A549 (cell line): ENCODE measurements at regions not wholly inside any gene's neighbourhood (a gene's known extent, or its start where the extent isn't known, plus 50 kb on each side); places are given as distances from the start of the nearest gene placed in this dataset.

Experiments
- ATAC-seq, 2 experiments: fragments of 200-7000 bp in 1 of 2; fragments of >200 bp in 1 of 2; cut with Nextera tagmentation in 1 of 2; cut with Tn5 transposase in 1 of 2; 3 replicates each; pipeline versions ENCODE4 v1.8.0 to v1.9.1; 2018 to 2020; ENCODE audit warnings: mild to moderate bottlenecking in 1 of 2, moderate library complexity in 1 of 2
- CTCF ChIA-PET: fragments of 300-600 bp; sonication (Branson Sonifier 250); formaldehyde crosslinking; extraction: SDS; loops from one replicate; lab custom pipeline; 2021; ENCODE audit warnings: antibody characterized with exemption, inconsistent platforms; lab: Yijun Ruan, JAX
- POLR2A ChIA-PET: fragments of 350-600 bp; formaldehyde crosslinking; extraction: SDS; loops from one replicate; lab custom pipeline; 2021; ENCODE audit warnings: antibody characterized with exemption, inconsistent platforms; lab: Yijun Ruan, JAX
- DNase-seq, 2 experiments: peaks; one replicate each; pipeline versions ENCODE4 v3.0.0 to v3.0.0-alpha.2; 2011 to 2016; ENCODE audit warnings: low read depth in 1 of 2, low spot score in 1 of 2
- FAIRE-seq: peaks from 2 replicates; lab custom pipeline; 2011; peaks lifted over from hg19 to GRCh38; lab: Jason Lieb, UNC
- H3K27ac ChIP-seq, 2 experiments: fragments of >200 bp; sonication (Bioruptor Twin); formaldehyde crosslinking; 3 replicates each; pipeline ENCODE4 v1.5.1; 2016 to 2017
- H3K4me1 ChIP-seq: fragments of >200 bp; sonication (Bioruptor Twin); formaldehyde crosslinking; 3 replicates; pipeline ENCODE4 v1.6.1; 2016
- H3K4me2 ChIP-seq: fragments of >200 bp; sonication (Bioruptor Twin); formaldehyde crosslinking; 3 replicates; pipeline ENCODE4 v1.6.1; 2016
- H3K4me3 ChIP-seq: fragments of >200 bp; sonication (Bioruptor Twin); formaldehyde crosslinking; 3 replicates; pipeline ENCODE4 v1.5.1; 2016
- H3K9me3 ChIP-seq: fragments of >200 bp; sonication (Bioruptor Twin); formaldehyde crosslinking; 3 replicates; pipeline ENCODE4 v1.6.1; 2016
- CHD2 ChIP-seq: fragments of 150-350 bp; IDR thresholded peaks from 2 replicates; pipeline ENCODE4 v1.6.1; 2014; ENCODE audit warnings: low read length; ENCODE audit not compliant: partially characterized antibody
- CTCF ChIP-seq: fragments of >200 bp; sonication (Bioruptor Twin); formaldehyde crosslinking; IDR thresholded peaks from 3 replicates; pipeline ENCODE4 v1.5.1; 2016
- HES2 ChIP-seq: fragments of >200 bp; sonication (Bioruptor Twin); formaldehyde crosslinking; IDR thresholded peaks from 2 replicates; pipeline ENCODE4 v1.6.1; 2016
- HEYL ChIP-seq: fragments of 250-450 bp; sonication (Bioruptor Pico); IDR thresholded peaks from 2 replicates; pipeline ENCODE4 v1.8.0; 2021; ENCODE audit warnings: mild to moderate bottlenecking, moderate library complexity
- HOXB13 ChIP-seq: fragments of 250-450 bp; sonication (Bioruptor Pico); IDR thresholded peaks from 2 replicates; pipeline ENCODE4 v1.5.0; 2020; ENCODE audit warnings: low read depth, mild to moderate bottlenecking, moderate library complexity
- JUNB ChIP-seq: fragments of >200 bp; sonication (Bioruptor Twin); formaldehyde crosslinking; IDR thresholded peaks from 2 replicates; pipeline ENCODE4 v1.6.1; 2016
- KDM1A ChIP-seq: fragments of 200-600 bp; sonication (generic); IDR thresholded peaks from 2 replicates; pipeline ENCODE4 v1.6.1; 2016; ENCODE audit warnings: low read depth, mild to moderate bottlenecking
- MAFK ChIP-seq: fragments of 450-650 bp; IDR thresholded peaks from 2 replicates; pipeline ENCODE4 v1.6.1; 2014; ENCODE audit not compliant: partially characterized antibody
- MAZ ChIP-seq: fragments of 150-350 bp; IDR thresholded peaks from 2 replicates; pipeline ENCODE4 v1.6.1; 2014; ENCODE audit warnings: antibody characterized with exemption, low read depth, low read length, borderline replicate concordance
- RAD21 ChIP-seq, 2 experiments: fragments of >200 bp in 1 of 2; sonication (Bioruptor Twin) in 1 of 2; formaldehyde crosslinking in 1 of 2; IDR thresholded peaks in 1 of 2; conservative IDR thresholded peaks in 1 of 2; 2 replicates in 1 of 2; 3 replicates in 1 of 2; pipeline ENCODE4 v1.6.1; 2012 to 2018; ENCODE audit warnings: inconsistent platforms in 1 of 2
- RCOR1 ChIP-seq: fragments of 150-350 bp; IDR thresholded peaks from 2 replicates; pipeline ENCODE4 v1.6.1; 2014; ENCODE audit warnings: antibody characterized with exemption, low read length, low read depth
- SMC3 ChIP-seq: fragments of >200 bp; sonication (Bioruptor Twin); formaldehyde crosslinking; IDR thresholded peaks from 3 replicates; pipeline ENCODE4 v1.6.1; 2018; ENCODE audit warnings: inconsistent platforms
- TFCP2L1 ChIP-seq: fragments of 250-450 bp; sonication (Bioruptor Pico); IDR thresholded peaks from 2 replicates; pipeline ENCODE4 v1.5.0; 2021; ENCODE audit warnings: mild to moderate bottlenecking
- ZC3H11A ChIP-seq: fragments of 450-650 bp; IDR thresholded peaks from 2 replicates; pipeline ENCODE4 v1.6.1; 2014; ENCODE audit warnings: antibody characterized with exemption, mild to moderate bottlenecking
- WGBS: methylation state at CpG from one replicate; pipeline ENCODE4 v1.1.6; 2017; ENCODE audit errors: missing lambda C conversion rate; 5-methylcytosine and 5-hydroxymethylcytosine counted together
- TF ChIP-seq, protein P1 (sequence below): IDR thresholded peaks from 2 replicates; pipeline ENCODE4 v1.6.1; 2012
- TF ChIP-seq, protein P2 (sequence below): fragments of 150-350 bp; IDR thresholded peaks from 2 replicates; pipeline ENCODE4 v1.6.1; 2014; ENCODE audit warnings: low read depth, mild to moderate bottlenecking, low read length
- TF ChIP-seq, protein P3 (sequence below): IDR thresholded peaks from 2 replicates; pipeline ENCODE4 v1.6.1; 2012

DNA sequence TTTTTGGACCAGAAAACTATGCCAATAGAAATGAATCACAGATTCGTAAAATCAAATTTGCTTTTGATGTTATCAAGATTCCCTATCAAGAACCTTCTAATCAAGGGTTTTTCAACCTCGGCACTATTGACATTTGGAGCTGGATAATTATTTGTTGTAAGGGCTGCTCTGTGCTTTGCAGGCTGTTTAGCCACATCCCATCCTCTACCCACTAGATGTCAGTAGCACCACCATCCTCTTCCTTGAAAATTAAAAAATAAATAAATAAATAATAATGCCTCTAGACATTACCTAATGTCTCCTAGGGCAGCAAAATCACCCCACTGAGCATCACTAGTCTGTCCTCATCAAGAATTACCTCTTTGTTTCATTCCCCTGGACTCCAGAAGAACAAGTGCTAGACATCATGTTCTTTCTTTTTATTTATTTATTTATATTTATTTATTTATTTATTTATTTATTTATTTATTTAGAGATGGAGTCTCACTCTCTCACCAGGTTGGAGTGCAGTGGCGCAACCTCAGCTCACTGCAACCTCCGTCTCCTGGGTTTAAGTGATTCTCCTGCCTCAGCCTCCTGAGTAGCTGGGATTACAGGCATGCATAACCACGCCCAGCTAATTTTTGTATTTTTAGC lies 744.7 kb downstream of the KCNA4 start:
- DNase-seq = peak; percentile 23 to 55
- TF ChIP-seq RAD21 (conservative IDR thresholded peaks at IDR 0.05 in 1 of 2, IDR thresholded peaks at IDR 0.05 in 1 of 2) = peak; percentile 47 to 51
- peak; percentile 48; the same call in 2 of the 3 replicates for TF ChIP-seq SMC3
- TF ChIP-seq MAFK = no peak
- peak; percentile 96 for TF ChIP-seq ZC3H11A
- peak; percentile 47 for TF ChIP-seq CTCF
- TF ChIP-seq, protein P1, sequence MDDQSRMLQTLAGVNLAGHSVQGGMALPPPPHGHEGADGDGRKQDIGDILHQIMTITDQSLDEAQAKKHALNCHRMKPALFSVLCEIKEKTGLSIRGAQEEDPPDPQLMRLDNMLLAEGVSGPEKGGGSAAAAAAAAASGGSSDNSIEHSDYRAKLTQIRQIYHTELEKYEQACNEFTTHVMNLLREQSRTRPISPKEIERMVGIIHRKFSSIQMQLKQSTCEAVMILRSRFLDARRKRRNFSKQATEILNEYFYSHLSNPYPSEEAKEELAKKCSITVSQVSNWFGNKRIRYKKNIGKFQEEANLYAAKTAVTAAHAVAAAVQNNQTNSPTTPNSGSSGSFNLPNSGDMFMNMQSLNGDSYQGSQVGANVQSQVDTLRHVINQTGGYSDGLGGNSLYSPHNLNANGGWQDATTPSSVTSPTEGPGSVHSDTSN = no peak
- TF ChIP-seq RCOR1 = no peak
- TF ChIP-seq, all 56 proteins: peak for 4
- H3K9me3 ChIP-seq = no peaks in the 10 kb centered on the region
- FAIRE-seq = peak; percentile 32
- H3K4me1 ChIP-seq = peaks cover 7% of the 10 kb centered on the region; the same call in 1 of the 3 replicates
- H3K27ac ChIP-seq = peak overlapping the region in 1 of 2 experiments; percentile 15; a peak in 2 of 6 replicates
- ChIA-PET POLR2A (no interaction called here), CTCF (interaction anchor here (0.8 to 2.1 kb wide), 3 partner anchors 11 to 57 kb away, joined by 3 to 12 read pairs (median 3); no protein-coding TSS in a partner anchor)
- H3K4me3 ChIP-seq = no peak overlapping the region
- H3K4me2 ChIP-seq = no peak overlapping the region
- 59% methylated on average over 5 of the region's 5 CpGs for WGBS
- peak in 1 of 2 experiments; percentile 70; a peak in 3 of 6 replicates for ATAC-seq

- TF ChIP-seq HOXB13 (CRISPR knock-in tag) (no peak), CHD2 (no peak), HES2 (no peak), KDM1A (no peak), TFCP2L1 (no peak), JUNB (no peak), CTCF (no peak), RAD21 (conservative IDR thresholded peaks at IDR 0.05 in 1 of 2, IDR thresholded peaks at IDR 0.05 in 1 of 2) (no peak), MAZ (no peak), HEYL (no peak), RCOR1 (no peak)
- TF ChIP-seq, protein P2, sequence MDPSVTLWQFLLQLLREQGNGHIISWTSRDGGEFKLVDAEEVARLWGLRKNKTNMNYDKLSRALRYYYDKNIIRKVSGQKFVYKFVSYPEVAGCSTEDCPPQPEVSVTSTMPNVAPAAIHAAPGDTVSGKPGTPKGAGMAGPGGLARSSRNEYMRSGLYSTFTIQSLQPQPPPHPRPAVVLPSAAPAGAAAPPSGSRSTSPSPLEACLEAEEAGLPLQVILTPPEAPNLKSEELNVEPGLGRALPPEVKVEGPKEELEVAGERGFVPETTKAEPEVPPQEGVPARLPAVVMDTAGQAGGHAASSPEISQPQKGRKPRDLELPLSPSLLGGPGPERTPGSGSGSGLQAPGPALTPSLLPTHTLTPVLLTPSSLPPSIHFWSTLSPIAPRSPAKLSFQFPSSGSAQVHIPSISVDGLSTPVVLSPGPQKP = no peak
- TF ChIP-seq, protein P3, sequence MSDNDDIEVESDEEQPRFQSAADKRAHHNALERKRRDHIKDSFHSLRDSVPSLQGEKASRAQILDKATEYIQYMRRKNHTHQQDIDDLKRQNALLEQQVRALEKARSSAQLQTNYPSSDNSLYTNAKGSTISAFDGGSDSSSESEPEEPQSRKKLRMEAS = no peak
- TF ChIP-seq, all 56 proteins: peak for 0
- ChIA-PET CTCF (interaction anchor here (0.8 to 2.1 kb wide), 3 partner anchors 10 to 58 kb away, joined by 3 to 12 read pairs (median 3); no protein-coding TSS in a partner anchor), POLR2A (no interaction called here)
- Histone ChIP-seq H3K4me2 (no peak overlapping the region), H3K4me1 (peaks cover 7% of the 10 kb centered on the region; the same call in 1 of the 3 replicates), H3K4me3 (no peak overlapping the region), H3K9me3 (no peaks in the 10 kb centered on the region), H3K27ac (peak overlapping the region in 1 of 2 experiments; percentile 15; a peak in 2 of 6 replicates)
- ATAC-seq = no peak
- no peak for DNase-seq
- 7% methylated on average over 1 of the region's 1 CpG for WGBS
- FAIRE-seq = no peak
Observed at GRCh38 chr11:29271616-29272015, 745.2 kb downstream of the KCNA4 start.
